Activated naive CD8-positive, alpha-beta T cell treated with anti-CD3 and anti-CD28 coated beads, Interleukin-2, amount 50 U/mL, for 24 hours (primary cell): ENCODE measurements at regions not wholly inside any gene's neighbourhood (a gene's known extent, or its start where the extent isn't known, plus 50 kb on each side); places are given as distances from the start of the nearest gene placed in this dataset.

Experiments used
- ATAC-seq: fragments of 150-1000 bp; cut with Tn5 transposase; one replicate; pipeline ENCODE4 v1.10.0; 2021
- DNase-seq: peaks from one replicate; pipeline ENCODE4 v3.0.0; 2021
- H3K27ac Mint-ChIP-seq: one replicate; pipeline ENCODE4 v1.8.0; 2021; ENCODE audit warnings: mild to moderate bottlenecking, mixed read lengths
- H3K27me3 Mint-ChIP-seq: one replicate; pipeline ENCODE4 v1.8.0; 2021; ENCODE audit warnings: mixed read lengths
- H3K36me3 Mint-ChIP-seq: one replicate; pipeline ENCODE4 v1.8.0; 2021; ENCODE audit warnings: low read depth, mixed read lengths
- H3K4me1 Mint-ChIP-seq: one replicate; pipeline ENCODE4 v1.8.0; 2021; ENCODE audit warnings: mixed read lengths
- H3K4me3 Mint-ChIP-seq: one replicate; pipeline ENCODE4 v1.8.0; 2021; ENCODE audit warnings: mild to moderate bottlenecking, moderate library complexity, mixed read lengths
- H3K9me3 Mint-ChIP-seq: one replicate; pipeline ENCODE4 v1.8.0; 2021; ENCODE audit warnings: mixed read lengths

- Mint-ChIP-seq H3K9me3 (peaks cover 31% of the 10 kb centered on the region), H3K36me3 (no peaks in the 10 kb centered on the region), H3K27me3 (no peaks in the 10 kb centered on the region), H3K4me1 (no peaks in the 10 kb centered on the region), H3K4me3 (no peak overlapping the region), H3K27ac (no peak overlapping the region)
- DNase-seq (no peak), ATAC-seq (no peak)
Measured at GRCh38 chr16:63373744-63374143, 1337.5 kb upstream of the CDH8 start.

- Mint-ChIP-seq H3K36me3 (no peaks in the 10 kb centered on the region), H3K9me3 (peaks cover 31% of the 10 kb centered on the region), H3K4me1 (no peaks in the 10 kb centered on the region), H3K4me3 (no peak overlapping the region), H3K27ac (no peak overlapping the region), H3K27me3 (no peaks in the 10 kb centered on the region)
- DNase-seq: no peak
- no peak for ATAC-seq
Measured at GRCh38 chr16:63372815-63373214, 1336.6 kb upstream of the CDH8 start.

GRCh38 chr16:63372283-63372682, 1336.0 kb upstream of the CDH8 start:
- ATAC-seq (no peak), DNase-seq (no peak)
- no peaks in the 10 kb centered on the region for H3K36me3 Mint-ChIP-seq
- no peaks in the 10 kb centered on the region for H3K4me1 Mint-ChIP-seq
- H3K27ac Mint-ChIP-seq: no peak overlapping the region
- peaks cover 28% of the 10 kb centered on the region for H3K9me3 Mint-ChIP-seq
- no peaks in the 10 kb centered on the region for H3K27me3 Mint-ChIP-seq
- H3K4me3 Mint-ChIP-seq: no peak overlapping the region

- Mint-ChIP-seq H3K9me3 (peaks cover 8% of the 10 kb centered on the region), H3K27ac (no peak overlapping the region), H3K4me3 (no peak overlapping the region), H3K36me3 (no peaks in the 10 kb centered on the region), H3K4me1 (no peaks in the 10 kb centered on the region), H3K27me3 (no peaks in the 10 kb centered on the region)
- no peak for ATAC-seq
- no peak for DNase-seq
Measured at GRCh38 chr16:63365649-63366304, 1329.5 kb upstream of the CDH8 start.

DNA sequence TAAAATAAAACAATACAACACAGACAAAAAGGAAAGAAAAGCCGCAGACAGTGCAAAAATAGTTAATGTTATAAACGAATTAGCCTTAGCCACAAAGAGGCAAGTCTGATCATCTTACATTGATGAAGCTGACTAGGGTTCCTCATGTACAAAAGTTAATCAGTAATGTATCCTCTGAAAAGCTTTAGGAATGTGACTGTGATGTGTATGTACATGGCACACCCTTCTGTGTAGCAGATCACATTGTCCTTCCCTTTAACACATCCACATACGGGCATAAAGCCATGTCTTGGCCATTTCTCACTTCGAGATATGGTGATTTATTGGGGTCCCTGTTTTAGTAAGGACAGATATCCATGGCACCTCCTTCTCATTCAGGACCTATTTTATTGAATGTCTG, 1327.5 kb upstream of the CDH8 start:
- Mint-ChIP-seq H3K36me3 (no peaks in the 10 kb centered on the region), H3K27me3 (no peaks in the 10 kb centered on the region), H3K9me3 (no peaks in the 10 kb centered on the region), H3K4me3 (no peak overlapping the region), H3K27ac (no peak overlapping the region), H3K4me1 (no peaks in the 10 kb centered on the region)
- no peak for DNase-seq
- no peak for ATAC-seq

DNA sequence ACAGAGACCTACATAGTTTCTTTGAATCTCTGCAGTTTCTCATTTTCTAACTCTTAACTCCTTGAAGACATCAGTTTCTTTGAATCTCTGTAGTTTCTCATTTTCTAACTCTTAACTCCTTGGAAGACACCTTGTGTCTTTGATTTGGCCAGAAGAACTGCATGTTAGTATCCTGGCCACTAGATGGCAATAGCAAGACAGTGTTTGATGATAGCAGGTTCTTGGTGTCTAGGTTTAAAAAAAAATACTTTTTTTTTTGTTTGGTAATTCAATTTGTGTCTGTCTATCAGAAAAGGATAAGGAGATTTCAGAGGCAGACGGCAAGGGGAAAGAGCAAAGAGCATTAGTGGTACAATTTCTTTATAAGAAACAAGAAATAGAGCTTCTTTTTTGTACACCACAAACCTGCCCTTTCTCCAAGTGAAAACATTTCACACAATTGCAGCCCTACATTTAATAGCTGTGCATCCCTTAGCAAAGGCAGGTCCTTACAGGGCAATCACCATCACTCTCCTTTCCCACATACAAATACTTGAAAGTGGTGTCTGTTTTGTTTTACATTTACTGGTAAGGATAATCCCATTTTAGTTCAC, 1324.9 kb upstream of the CDH8 start:
- no peaks in the 10 kb centered on the region for H3K4me1 Mint-ChIP-seq
- H3K9me3 Mint-ChIP-seq: no peaks in the 10 kb centered on the region
- H3K27ac Mint-ChIP-seq: no peak overlapping the region
- ATAC-seq (no peak), DNase-seq (no peak)
- H3K27me3 Mint-ChIP-seq: no peaks in the 10 kb centered on the region
- H3K4me3 Mint-ChIP-seq: no peak overlapping the region
- no peaks in the 10 kb centered on the region for H3K36me3 Mint-ChIP-seq

- ATAC-seq (no peak), DNase-seq (no peak)
- Mint-ChIP-seq H3K27me3 (no peaks in the 10 kb centered on the region), H3K27ac (no peak overlapping the region), H3K9me3 (peaks cover 9% of the 10 kb centered on the region), H3K4me1 (no peaks in the 10 kb centered on the region), H3K4me3 (no peak overlapping the region), H3K36me3 (no peaks in the 10 kb centered on the region)
Measured at GRCh38 chr16:63349961-63350360, 1313.7 kb upstream of the CDH8 start.

DNA sequence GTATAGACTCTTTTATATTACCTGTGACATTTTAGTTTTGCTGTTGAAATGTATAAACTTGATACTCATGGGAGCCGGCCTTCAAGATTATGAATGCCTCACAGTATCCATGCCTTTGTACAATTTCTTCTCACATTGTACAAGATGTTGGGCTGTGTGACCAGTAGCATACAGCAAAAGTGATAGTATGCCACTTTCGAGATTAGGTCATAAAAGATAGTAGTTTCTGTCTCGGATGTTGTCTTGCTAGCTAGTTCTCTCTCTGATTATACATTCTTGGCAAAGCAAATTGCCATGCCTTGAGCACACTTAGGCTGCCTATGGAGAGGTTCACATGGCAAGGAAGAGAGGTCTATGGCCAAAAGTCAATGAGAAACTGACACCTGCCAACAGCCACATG, 1309.8 kb upstream of the CDH8 start:
- no peak for ATAC-seq
- Mint-ChIP-seq H3K4me3 (no peak overlapping the region), H3K27me3 (no peaks in the 10 kb centered on the region), H3K27ac (no peak overlapping the region), H3K9me3 (peaks cover 10% of the 10 kb centered on the region), H3K4me1 (no peaks in the 10 kb centered on the region), H3K36me3 (no peaks in the 10 kb centered on the region)
- DNase-seq: no peak

GRCh38 chr16:63337264-63337663, 1301.0 kb upstream of the CDH8 start:
- no peaks in the 10 kb centered on the region for H3K27me3 Mint-ChIP-seq
- no peak for DNase-seq
- no peak for ATAC-seq
- H3K9me3 Mint-ChIP-seq: peaks cover 30% of the 10 kb centered on the region
- no peaks in the 10 kb centered on the region for H3K36me3 Mint-ChIP-seq
- no peak overlapping the region for H3K27ac Mint-ChIP-seq
- no peaks in the 10 kb centered on the region for H3K4me1 Mint-ChIP-seq
- H3K4me3 Mint-ChIP-seq: no peak overlapping the region

- Mint-ChIP-seq H3K36me3 (no peaks in the 10 kb centered on the region), H3K4me1 (no peaks in the 10 kb centered on the region), H3K27me3 (no peaks in the 10 kb centered on the region), H3K4me3 (no peak overlapping the region), H3K27ac (no peak overlapping the region), H3K9me3 (peaks cover 29% of the 10 kb centered on the region)
- DNase-seq: no peak
- ATAC-seq: no peak
Measured at GRCh38 chr16:63331111-63331510, 1294.9 kb upstream of the CDH8 start.

- H3K27me3 Mint-ChIP-seq: no peaks in the 10 kb centered on the region
- DNase-seq (no peak), ATAC-seq (no peak)
- no peaks in the 10 kb centered on the region for H3K36me3 Mint-ChIP-seq
- H3K27ac Mint-ChIP-seq: no peak overlapping the region
- H3K4me3 Mint-ChIP-seq: no peak overlapping the region
- no peaks in the 10 kb centered on the region for H3K4me1 Mint-ChIP-seq
- peaks cover 18% of the 10 kb centered on the region for H3K9me3 Mint-ChIP-seq
Measured at GRCh38 chr16:63326736-63327339, 1290.6 kb upstream of the CDH8 start.

DNA sequence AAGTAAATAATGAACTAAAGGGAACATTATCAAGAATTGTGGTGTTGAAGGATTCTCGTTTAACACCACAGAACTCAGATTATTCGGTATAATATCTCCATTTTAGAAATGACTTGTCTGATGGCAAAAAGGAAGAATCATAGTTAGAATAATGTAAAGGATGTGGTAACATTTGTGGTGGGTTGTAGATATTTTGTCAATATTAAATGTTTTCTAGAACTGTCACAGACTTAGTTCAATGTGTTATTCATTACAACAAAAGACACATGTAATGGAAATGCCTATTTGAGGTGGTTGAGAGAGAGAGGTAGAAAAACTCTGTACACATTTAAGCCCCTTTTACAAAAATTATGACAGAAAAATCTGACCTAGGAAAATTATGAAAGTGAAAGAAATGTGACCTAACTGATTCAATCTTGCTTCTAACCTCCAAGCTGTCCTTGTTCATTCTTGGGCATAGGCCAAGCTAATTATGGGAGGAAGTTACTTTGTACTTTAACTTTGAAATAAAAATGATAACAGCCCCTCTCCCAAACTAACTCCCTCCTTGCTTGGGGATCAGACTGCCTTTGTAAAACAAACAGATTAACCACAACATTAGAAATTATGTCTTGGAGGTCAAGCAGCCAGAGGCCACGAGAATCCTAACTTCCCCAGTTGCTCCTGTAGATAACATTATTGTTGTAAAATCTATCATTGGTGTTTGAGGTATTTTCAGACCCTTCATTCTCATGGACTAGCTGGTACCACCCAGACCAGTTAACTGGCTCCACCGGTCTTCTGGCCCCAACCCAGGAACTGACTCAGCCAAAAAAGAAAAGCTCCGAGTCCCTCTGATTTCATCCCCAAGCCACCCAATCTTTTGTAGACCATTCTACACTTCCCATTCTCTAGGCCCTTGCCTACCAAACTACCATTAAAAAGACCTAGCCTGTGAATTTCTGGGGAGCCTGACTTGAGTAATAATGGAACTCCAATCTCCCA, 1287.8 kb upstream of the CDH8 start:
- H3K36me3 Mint-ChIP-seq: no peaks in the 10 kb centered on the region
- no peak overlapping the region for H3K27ac Mint-ChIP-seq
- ATAC-seq (no peak), DNase-seq (no peak)
- no peaks in the 10 kb centered on the region for H3K27me3 Mint-ChIP-seq
- no peak overlapping the region for H3K4me3 Mint-ChIP-seq
- no peaks in the 10 kb centered on the region for H3K4me1 Mint-ChIP-seq
- H3K9me3 Mint-ChIP-seq: peaks cover 11% of the 10 kb centered on the region

GRCh38 chr16:63323055-63323454, 1286.8 kb upstream of the CDH8 start:
- ATAC-seq (no peak), DNase-seq (no peak)
- H3K27me3 Mint-ChIP-seq: no peaks in the 10 kb centered on the region
- H3K36me3 Mint-ChIP-seq: no peaks in the 10 kb centered on the region
- no peaks in the 10 kb centered on the region for H3K4me1 Mint-ChIP-seq
- peaks cover 9% of the 10 kb centered on the region for H3K9me3 Mint-ChIP-seq
- no peak overlapping the region for H3K4me3 Mint-ChIP-seq
- no peak overlapping the region for H3K27ac Mint-ChIP-seq

DNA sequence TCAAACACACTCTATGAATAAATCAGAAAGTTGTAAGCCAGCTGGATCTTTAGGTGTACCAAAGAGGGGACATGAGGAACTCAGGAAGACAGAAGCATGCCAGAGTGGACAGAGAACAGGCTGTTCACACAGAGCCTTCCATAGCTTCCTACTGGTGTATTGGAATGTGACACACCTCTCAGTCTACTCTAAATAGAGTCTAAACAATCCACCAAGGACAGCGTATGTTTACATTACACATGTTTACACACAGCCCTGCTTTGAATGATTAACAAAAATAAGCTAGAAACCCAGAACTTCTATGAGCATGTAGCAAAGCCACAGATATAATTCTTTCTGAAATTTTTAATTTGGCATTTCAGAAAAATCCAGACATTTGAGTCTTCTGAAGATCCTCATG, 1279.0 kb upstream of the CDH8 start:
- Mint-ChIP-seq H3K27me3 (no peaks in the 10 kb centered on the region), H3K4me1 (no peaks in the 10 kb centered on the region), H3K9me3 (peaks cover 6% of the 10 kb centered on the region), H3K36me3 (no peaks in the 10 kb centered on the region), H3K27ac (no peak overlapping the region), H3K4me3 (no peak overlapping the region)
- no peak for ATAC-seq
- DNase-seq: no peak

- Mint-ChIP-seq H3K4me3 (no peak overlapping the region), H3K27ac (no peak overlapping the region), H3K27me3 (no peaks in the 10 kb centered on the region), H3K9me3 (peaks cover 10% of the 10 kb centered on the region), H3K36me3 (no peaks in the 10 kb centered on the region), H3K4me1 (no peaks in the 10 kb centered on the region)
- DNase-seq: no peak
- no peak for ATAC-seq
Measured at GRCh38 chr16:63312346-63312745, 1276.1 kb upstream of the CDH8 start.
